ENCODE measurements at regions not wholly inside any gene's neighbourhood (a gene's known extent, or its start where the extent isn't known, plus 50 kb on each side); places are given as distances from the start of the nearest gene placed in this dataset.

- no peak for DNase-seq
These were observed 60.9 kb upstream of the CHRM2 start for GRCh38 chr7:136807598-136807997.

- no peak for DNase-seq
These were observed 65.4 kb upstream of the CHRM2 start for GRCh38 chr7:136803028-136803427.

- no peak for DNase-seq
These were observed 84.5 kb upstream of the CHRM2 start for GRCh38 chr7:136783934-136784333.

- DNase-seq: no peak
These were observed 126.5 kb upstream of the CHRM2 start for GRCh38 chr7:136741941-136742340.

- no peak for DNase-seq
These were observed 139.5 kb upstream of the CHRM2 start for GRCh38 chr7:136728945-136729344.

- DNase-seq: no peak
These were observed 142.0 kb upstream of the CHRM2 start for GRCh38 chr7:136726460-136726859.

- no peak for DNase-seq
These were observed 150.4 kb upstream of the CHRM2 start for GRCh38 chr7:136717910-136718557.

GRCh38 chr7:136714062-136714461 is 154.4 kb upstream of the CHRM2 start:
- DNase-seq: no peak

- DNase-seq: no peak
These were observed 157.7 kb upstream of the CHRM2 start for GRCh38 chr7:136710751-136711150.

GRCh38 chr7:136709876-136710275 is 158.6 kb upstream of the CHRM2 start:
- DNase-seq: no peak

GRCh38 chr7:136702913-136703312 is 165.5 kb upstream of the CHRM2 start:
- no peak for DNase-seq

- DNase-seq: no peak
These were observed 169.5 kb upstream of the CHRM2 start for GRCh38 chr7:136698977-136699376.

GRCh38 chr7:136698231-136698630 is 170.2 kb upstream of the CHRM2 start:
- DNase-seq: no peak

GRCh38 chr7:136697271-136697670 is 171.2 kb upstream of the CHRM2 start:
- DNase-seq: no peak

GRCh38 chr7:136693166-136694119 is 175.0 kb upstream of the CHRM2 start:
- no peak for DNase-seq

GRCh38 chr7:136692221-136692620 is 176.2 kb upstream of the CHRM2 start:
- DNase-seq: no peak

- DNase-seq: no peak
These were observed 179.9 kb upstream of the CHRM2 start for GRCh38 chr7:136688601-136689000.

- no peak for DNase-seq
These were observed 180.6 kb upstream of the CHRM2 start for GRCh38 chr7:136687693-136688322.

GRCh38 chr7:136685501-136686173 is 182.8 kb upstream of the CHRM2 start:
- no peak for DNase-seq

GRCh38 chr7:136677471-136678365 is 190.7 kb upstream of the CHRM2 start:
- no peak for DNase-seq

GRCh38 chr7:136667584-136667983 is 200.9 kb upstream of the CHRM2 start:
- DNase-seq: no peak
